ENCODE measurements at regions not wholly inside any gene's neighbourhood (a gene's known extent, or its start where the extent isn't known, plus 50 kb on each side); places are given as distances from the start of the nearest gene placed in this dataset.

DNA sequence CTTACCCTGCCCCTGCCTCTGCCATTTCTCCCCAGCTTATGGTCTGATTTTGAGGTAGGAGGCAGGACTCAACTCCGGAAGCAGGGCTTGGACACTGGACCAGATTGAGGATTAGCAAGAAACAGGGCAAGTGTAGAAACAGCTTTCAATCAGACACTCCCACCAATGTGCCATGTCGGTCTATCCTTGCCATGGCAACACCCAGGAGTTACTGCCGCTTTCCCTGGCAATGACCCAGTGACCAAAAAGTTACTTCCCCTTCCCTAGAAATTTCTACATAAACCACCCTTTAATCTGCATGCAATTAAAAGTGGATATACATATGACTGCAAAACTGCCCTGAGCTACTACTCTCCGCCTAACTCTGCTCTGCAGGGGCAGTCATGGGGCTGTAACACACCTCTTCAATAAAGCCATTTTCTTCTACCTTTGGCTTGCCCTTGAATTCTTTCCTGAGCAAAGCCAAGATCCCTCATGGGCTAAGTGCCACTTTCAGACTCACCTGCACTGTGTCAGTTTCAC lies 156.7 kb downstream of the LPIN1 start:
- ChIA-PET POLR2A (no interaction called here), CTCF (no interaction called here)
- Mint-ChIP-seq H3K27me3 (no peaks in the 10 kb centered on the region), H3K4me3 (no peak overlapping the region), H3K4me1 (ENCODE audit: low read depth) (no peaks in the 10 kb centered on the region), H3K36me3 (no peaks in the 10 kb centered on the region), H3K27ac (no peak overlapping the region), H3K9me3 (no peaks in the 10 kb centered on the region)
- intact Hi-C loops (cut with micrococcal nuclease) = no loop called here
- DNase-seq = no peak

DNA sequence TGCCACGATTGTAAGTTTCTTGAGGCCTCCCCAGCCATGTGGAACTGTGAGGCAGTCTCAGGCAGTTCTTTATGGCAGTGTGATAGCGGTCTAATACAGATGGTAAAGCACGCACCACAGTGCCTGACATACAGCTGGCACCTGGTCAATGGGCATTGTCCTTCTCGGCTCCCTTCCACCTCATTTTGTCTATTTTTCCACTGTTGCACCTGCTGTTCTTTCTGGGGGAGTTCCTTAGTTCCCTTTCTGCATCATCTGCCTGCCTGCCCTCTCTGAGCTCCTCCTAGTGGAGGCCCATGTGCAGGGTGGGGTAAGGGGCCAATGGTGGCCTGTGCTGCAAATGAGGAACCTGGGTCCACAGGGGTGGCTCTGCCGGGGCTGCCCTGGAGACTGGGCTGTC lies 157.6 kb downstream of the LPIN1 start:
- H3K4me1 Mint-ChIP-seq (ENCODE audit: low read depth) = no peaks in the 10 kb centered on the region
- H3K9me3 Mint-ChIP-seq = no peaks in the 10 kb centered on the region
- H3K27me3 Mint-ChIP-seq = no peaks in the 10 kb centered on the region
- no peaks in the 10 kb centered on the region for H3K36me3 Mint-ChIP-seq
- no peak for DNase-seq
- no peak overlapping the region for H3K27ac Mint-ChIP-seq
- H3K4me3 Mint-ChIP-seq = no peak overlapping the region
- intact Hi-C loops (cut with micrococcal nuclease) = no loop called here
- POLR2A ChIA-PET = no interaction called here
- CTCF ChIA-PET = no interaction called here

DNA sequence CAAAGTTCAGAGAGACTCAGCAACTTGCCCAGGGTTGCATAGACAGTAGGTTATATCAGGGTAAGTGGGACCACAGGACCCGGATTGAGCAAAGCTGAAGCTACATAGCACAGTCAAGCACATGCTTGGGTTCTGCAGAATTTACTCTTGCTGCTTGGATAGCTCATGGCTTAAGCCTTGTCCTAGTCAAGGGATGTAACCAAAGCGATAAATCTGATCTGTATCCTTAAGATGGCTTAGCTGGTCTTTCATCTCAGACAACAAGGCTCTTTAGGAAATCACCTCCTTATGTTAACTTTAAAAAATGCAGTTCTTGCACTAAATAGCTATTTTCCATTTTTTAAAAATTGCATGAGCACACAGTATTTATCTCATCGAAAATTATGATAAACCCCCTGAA lies 158.5 kb downstream of the LPIN1 start:
- H3K4me3 Mint-ChIP-seq = no peak overlapping the region
- no peak overlapping the region for H3K27ac Mint-ChIP-seq
- no peaks in the 10 kb centered on the region for H3K4me1 Mint-ChIP-seq (ENCODE audit: low read depth)
- no peaks in the 10 kb centered on the region for H3K27me3 Mint-ChIP-seq
- intact Hi-C loops (cut with micrococcal nuclease) = no loop called here
- H3K9me3 Mint-ChIP-seq = no peaks in the 10 kb centered on the region
- H3K36me3 Mint-ChIP-seq = no peaks in the 10 kb centered on the region
- ChIA-PET CTCF (no interaction called here), POLR2A (no interaction called here)
- DNase-seq = no peak

DNA sequence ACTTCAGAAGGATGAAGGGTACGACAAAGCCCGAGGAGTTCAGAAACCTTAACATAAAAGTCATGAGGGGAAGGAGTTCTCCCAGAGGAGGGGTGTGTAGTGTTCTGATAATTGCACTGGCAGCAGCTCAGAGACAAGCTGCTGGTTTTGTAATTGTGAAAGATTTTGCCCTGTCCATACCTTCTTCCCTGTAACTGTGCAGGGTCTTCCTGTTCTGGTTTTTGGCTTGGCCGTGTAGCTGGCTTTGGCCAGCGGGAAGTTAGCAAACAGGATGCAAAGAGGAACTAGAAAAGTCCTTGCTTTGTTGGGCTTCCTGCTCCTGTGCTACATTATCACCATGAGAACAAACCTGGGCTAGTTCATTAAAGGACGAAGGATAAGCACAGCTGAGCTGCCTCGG lies 160.8 kb downstream of the LPIN1 start:
- H3K27ac Mint-ChIP-seq = no peak overlapping the region
- ChIA-PET CTCF (no interaction called here), POLR2A (no interaction called here)
- no peaks in the 10 kb centered on the region for H3K36me3 Mint-ChIP-seq
- intact Hi-C loops (cut with micrococcal nuclease) = no loop called here
- no peaks in the 10 kb centered on the region for H3K4me1 Mint-ChIP-seq (ENCODE audit: low read depth)
- no peaks in the 10 kb centered on the region for H3K27me3 Mint-ChIP-seq
- DNase-seq = no peak
- H3K4me3 Mint-ChIP-seq = no peak overlapping the region
- H3K9me3 Mint-ChIP-seq = peaks cover 1% of the 10 kb centered on the region

DNA sequence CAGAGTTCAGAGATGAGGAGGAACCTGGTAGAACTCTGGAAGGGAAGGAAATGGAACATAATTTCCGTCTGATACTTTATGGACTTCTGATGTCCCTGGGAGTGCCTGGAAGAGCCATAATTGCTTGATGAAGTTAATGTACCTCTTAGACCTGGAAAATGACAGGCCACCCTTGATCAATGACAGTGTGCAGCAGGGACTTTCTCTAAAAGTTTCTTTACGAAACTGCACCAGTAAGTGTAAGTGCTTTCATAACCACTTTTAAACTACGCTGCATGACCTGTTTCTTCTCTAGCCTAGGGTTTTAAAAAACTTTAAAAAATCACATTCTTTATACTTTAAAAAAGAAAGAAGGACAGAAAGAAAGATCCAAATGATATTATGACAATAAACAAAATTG lies 164.5 kb downstream of the LPIN1 start:
- no peak for DNase-seq
- ChIA-PET POLR2A (no interaction called here), CTCF (no interaction called here)
- Mint-ChIP-seq H3K27me3 (no peaks in the 10 kb centered on the region), H3K27ac (no peak overlapping the region), H3K4me1 (ENCODE audit: low read depth) (no peaks in the 10 kb centered on the region), H3K9me3 (peaks cover 7% of the 10 kb centered on the region), H3K4me3 (no peak overlapping the region), H3K36me3 (no peaks in the 10 kb centered on the region)
- intact Hi-C loops (cut with micrococcal nuclease) = no loop called here

DNA sequence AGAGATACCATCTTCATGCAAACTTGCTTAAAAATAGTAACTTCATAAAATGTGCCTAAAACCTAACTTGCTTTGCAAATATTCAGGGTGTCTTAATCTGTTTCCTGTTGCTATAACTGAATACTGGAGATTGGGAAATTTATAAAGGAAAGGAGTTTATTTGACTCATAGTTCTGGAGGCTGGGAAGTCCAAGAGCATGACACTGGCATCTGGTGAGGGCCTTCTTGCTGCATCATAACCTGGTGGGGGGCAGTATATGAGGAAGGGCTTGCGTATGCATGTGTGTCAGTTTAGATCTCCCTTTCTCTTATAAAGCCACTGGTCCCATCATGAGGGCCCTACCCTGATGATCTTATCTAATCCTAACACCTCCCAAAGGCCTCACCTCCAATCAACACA lies 166.5 kb downstream of the LPIN1 start:
- Mint-ChIP-seq H3K36me3 (no peaks in the 10 kb centered on the region), H3K9me3 (peaks cover 7% of the 10 kb centered on the region), H3K27ac (no peak overlapping the region), H3K4me1 (ENCODE audit: low read depth) (no peaks in the 10 kb centered on the region), H3K4me3 (no peak overlapping the region), H3K27me3 (no peaks in the 10 kb centered on the region)
- no peak for DNase-seq
- POLR2A ChIA-PET = no interaction called here
- CTCF ChIA-PET = no interaction called here
- intact Hi-C loops (cut with micrococcal nuclease) = no loop called here

DNA sequence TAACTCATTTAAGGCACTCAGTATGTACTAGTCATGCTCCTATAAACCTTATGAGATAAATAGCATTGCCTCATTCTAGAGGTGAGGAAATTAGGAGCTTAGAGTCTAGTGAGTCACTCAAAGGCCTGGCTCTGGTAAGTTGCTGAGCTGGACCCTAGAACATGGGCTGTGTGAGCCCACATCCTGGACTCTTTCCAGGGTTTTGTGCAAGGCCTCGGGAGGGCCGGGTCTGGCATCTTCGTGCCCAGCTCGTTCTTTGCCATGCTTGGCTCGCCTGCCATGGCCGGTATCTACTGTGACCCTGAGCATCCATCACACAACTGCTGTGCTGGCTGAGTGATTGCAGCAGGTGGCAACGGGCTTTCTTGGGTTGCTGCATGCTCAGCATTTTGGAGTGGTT lies 168.0 kb downstream of the LPIN1 start:
- POLR2A ChIA-PET = no interaction called here
- no peak overlapping the region for H3K27ac Mint-ChIP-seq
- peaks cover 7% of the 10 kb centered on the region for H3K9me3 Mint-ChIP-seq
- DNase-seq = no peak
- no peaks in the 10 kb centered on the region for H3K36me3 Mint-ChIP-seq
- CTCF ChIA-PET = no interaction called here
- H3K4me1 Mint-ChIP-seq (ENCODE audit: low read depth) = no peaks in the 10 kb centered on the region
- intact Hi-C loops (cut with micrococcal nuclease) = no loop called here
- H3K4me3 Mint-ChIP-seq = no peak overlapping the region
- H3K27me3 Mint-ChIP-seq = no peaks in the 10 kb centered on the region

DNA sequence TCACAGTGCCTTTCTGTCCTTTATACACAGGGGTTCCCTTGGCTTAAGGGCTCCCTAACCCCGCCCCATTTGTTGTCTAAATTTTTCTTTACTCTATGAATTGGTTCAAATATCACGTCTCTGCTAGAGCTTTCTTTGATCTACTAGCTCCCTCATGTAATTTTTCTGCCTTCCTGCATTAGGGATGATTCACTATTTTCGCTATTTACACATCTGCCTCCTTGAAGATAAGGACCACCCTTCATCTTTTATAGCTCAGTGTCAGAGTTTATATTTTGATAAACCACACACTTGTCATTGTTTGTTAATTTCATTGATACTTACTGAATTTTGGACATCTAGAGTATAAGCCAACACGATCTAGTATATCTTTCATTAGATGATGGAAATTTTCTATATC lies 169.2 kb downstream of the LPIN1 start:
- CTCF ChIA-PET = no interaction called here
- intact Hi-C loops (cut with micrococcal nuclease) = no loop called here
- no peaks in the 10 kb centered on the region for H3K27me3 Mint-ChIP-seq
- H3K4me1 Mint-ChIP-seq (ENCODE audit: low read depth) = no peaks in the 10 kb centered on the region
- no peak overlapping the region for H3K27ac Mint-ChIP-seq
- H3K4me3 Mint-ChIP-seq = no peak overlapping the region
- H3K9me3 Mint-ChIP-seq = peaks cover 7% of the 10 kb centered on the region
- POLR2A ChIA-PET = no interaction called here
- no peak for DNase-seq
- H3K36me3 Mint-ChIP-seq = no peaks in the 10 kb centered on the region

DNA sequence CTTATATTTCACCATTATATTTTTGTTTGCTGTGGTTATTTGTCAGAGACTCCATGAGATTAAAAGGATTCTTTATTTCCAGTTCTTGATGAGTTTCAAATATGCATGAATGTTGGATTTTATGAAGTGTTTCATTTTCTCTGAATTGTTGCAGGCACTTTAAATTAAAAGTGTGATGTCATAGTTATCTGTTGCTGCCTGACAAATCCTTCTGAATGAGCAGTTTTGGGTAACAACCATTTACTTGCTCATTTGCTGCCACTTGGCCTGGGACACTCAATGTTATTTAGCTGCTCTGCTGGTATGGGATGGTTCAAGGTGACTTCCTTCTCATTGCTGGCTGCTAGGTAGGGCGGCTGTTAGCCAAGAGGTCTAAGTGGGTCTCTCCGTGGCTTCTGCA lies 173.5 kb downstream of the LPIN1 start:
- Mint-ChIP-seq H3K9me3 (no peaks in the 10 kb centered on the region), H3K4me3 (no peak overlapping the region), H3K36me3 (no peaks in the 10 kb centered on the region), H3K4me1 (ENCODE audit: low read depth) (peaks cover 3% of the 10 kb centered on the region), H3K27ac (no peak overlapping the region), H3K27me3 (peaks cover 3% of the 10 kb centered on the region)
- CTCF ChIA-PET = no interaction called here
- DNase-seq = no peak
- intact Hi-C loops (cut with micrococcal nuclease) = no loop called here
- POLR2A ChIA-PET = no interaction called here

DNA sequence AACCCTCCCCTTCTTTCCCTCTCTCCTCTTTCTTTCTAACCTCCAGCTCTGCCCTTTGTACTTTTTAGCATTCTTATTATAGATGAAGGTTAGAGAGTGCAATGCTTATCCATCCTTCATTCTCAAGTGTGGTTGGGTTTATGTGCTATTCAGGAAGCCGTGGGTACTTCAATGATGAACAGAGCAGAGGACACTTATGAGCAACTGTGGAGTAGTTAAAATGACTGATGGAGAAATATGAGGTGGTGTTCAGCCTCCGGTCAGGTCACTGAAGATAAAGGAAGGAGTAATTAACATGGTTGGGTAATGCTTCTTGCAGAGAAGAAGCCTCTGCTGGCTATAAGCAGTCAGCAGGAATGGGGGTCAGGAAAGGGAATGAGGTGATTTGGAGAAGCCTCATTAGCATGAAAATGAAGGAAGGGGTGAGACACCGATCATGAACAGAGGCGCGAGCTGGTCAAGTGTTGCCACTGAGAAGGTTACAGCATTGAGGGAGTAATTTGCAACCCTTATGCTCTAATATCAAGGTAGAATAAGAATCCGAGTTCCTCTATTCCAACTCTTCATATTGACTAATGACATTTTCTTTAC lies 174.7 kb downstream of the LPIN1 start:
- no peak overlapping the region for H3K27ac Mint-ChIP-seq
- CTCF ChIA-PET = no interaction called here
- intact Hi-C loops (cut with micrococcal nuclease) = no loop called here
- peaks cover 3% of the 10 kb centered on the region for H3K27me3 Mint-ChIP-seq
- peaks cover 3% of the 10 kb centered on the region for H3K4me1 Mint-ChIP-seq (ENCODE audit: low read depth)
- H3K36me3 Mint-ChIP-seq = no peaks in the 10 kb centered on the region
- no peak overlapping the region for H3K4me3 Mint-ChIP-seq
- POLR2A ChIA-PET = no interaction called here
- no peaks in the 10 kb centered on the region for H3K9me3 Mint-ChIP-seq
- DNase-seq = no peak

DNA sequence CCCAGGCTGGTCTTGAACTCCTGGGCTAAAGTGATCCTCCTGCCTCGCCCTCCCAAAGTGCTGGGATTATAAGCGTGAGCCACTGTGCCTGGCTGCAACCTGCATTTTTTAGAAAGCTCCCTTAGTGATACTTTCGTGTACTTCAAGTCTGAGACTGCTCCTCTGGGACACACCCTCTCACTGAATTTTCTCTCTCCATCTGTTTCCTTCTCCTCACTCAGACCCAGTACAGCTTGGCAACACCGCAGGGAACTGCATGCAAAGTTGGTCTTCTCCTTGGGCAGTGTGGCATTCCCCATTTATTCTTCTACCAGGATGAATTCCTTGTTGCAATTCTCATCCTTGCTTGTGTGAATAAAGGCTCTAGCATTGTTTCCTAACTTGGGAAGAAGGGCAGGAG lies 175.9 kb downstream of the LPIN1 start:
- CTCF ChIA-PET = no interaction called here
- intact Hi-C loops (cut with micrococcal nuclease) = no loop called here

DNA sequence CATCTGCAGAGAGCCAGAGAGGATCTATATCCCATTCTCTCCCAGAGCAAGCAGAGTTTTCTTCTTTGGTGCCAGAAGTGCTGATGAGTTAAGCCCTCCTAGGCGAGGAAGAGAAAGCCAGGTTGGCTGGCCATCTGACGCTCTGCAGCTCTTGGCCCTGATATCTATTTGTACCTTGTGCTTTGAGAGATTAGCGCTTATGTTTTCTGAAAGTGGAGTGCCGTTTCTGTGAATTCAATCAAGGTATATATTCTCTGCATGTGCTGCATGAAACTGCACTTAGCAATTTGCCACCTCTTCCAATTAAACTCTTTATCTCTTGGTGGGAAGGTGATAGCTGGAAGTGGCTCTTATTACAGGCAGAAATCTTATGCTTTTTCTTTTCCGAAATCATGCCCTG lies 177.5 kb downstream of the LPIN1 start:
- intact Hi-C loops (cut with micrococcal nuclease) = no loop called here
- DNase-seq = no peak
- ChIA-PET CTCF (no interaction called here), POLR2A (no interaction called here)
- H3K9me3 Mint-ChIP-seq = no peaks in the 10 kb centered on the region
- H3K36me3 Mint-ChIP-seq = no peaks in the 10 kb centered on the region
- H3K4me1 Mint-ChIP-seq (ENCODE audit: low read depth) = peaks cover 3% of the 10 kb centered on the region
- H3K4me3 Mint-ChIP-seq = no peak overlapping the region
- no peak overlapping the region for H3K27ac Mint-ChIP-seq
- peaks cover 5% of the 10 kb centered on the region for H3K27me3 Mint-ChIP-seq

More for the DNA sequence above, 175.9 kb downstream of the LPIN1 start:
- Mint-ChIP-seq H3K9me3 (no peaks in the 10 kb centered on the region), H3K36me3 (no peaks in the 10 kb centered on the region), H3K4me1 (ENCODE audit: low read depth) (peaks cover 3% of the 10 kb centered on the region), H3K27ac (no peak overlapping the region), H3K4me3 (no peak overlapping the region), H3K27me3 (peaks cover 3% of the 10 kb centered on the region)
- no peak for DNase-seq
- POLR2A ChIA-PET = no interaction called here

DNA sequence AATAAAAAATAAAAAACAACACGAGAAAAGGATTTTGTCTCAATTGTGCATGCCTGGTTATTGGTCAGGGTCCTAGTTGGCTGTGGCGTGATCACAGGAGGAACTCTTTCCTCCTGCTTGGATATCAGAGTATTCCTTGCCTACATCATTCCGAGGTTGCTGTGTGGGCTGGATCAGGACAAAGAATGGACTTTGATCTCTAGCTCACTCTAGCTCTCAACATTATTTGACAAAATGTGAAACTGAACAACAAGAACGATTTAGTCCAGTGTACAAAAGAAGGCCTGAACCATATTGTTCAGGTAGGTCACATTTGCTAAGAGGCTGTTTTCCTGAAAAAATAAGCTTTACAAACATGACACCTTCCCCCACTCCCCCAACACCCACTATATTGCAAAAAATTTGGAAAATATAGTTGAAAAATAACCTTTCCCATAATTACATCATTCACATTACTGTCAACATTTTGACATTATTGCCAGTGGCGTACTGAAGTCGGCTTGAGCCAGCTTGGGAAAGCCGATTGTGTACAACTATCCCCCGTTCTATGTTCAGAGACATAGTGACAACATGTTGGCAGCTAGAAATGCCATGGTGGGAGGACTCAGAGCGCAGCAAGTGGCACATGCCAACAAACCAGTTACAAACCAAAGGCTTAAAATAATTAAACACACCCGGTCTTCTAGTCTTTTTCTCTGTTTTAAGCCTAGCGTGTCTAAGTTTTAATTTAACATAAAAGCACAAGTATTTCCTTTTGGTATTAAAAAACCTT lies 179.0 kb downstream of the LPIN1 start:
- ChIA-PET POLR2A (no interaction called here), CTCF (no interaction called here)
- intact Hi-C loops (cut with micrococcal nuclease) = no loop called here
- H3K9me3 Mint-ChIP-seq = no peaks in the 10 kb centered on the region
- no peaks in the 10 kb centered on the region for H3K36me3 Mint-ChIP-seq
- no peak overlapping the region for H3K4me3 Mint-ChIP-seq
- peaks cover 5% of the 10 kb centered on the region for H3K27me3 Mint-ChIP-seq
- DNase-seq = no peak
- peaks cover 7% of the 10 kb centered on the region for H3K4me1 Mint-ChIP-seq (ENCODE audit: low read depth)
- H3K27ac Mint-ChIP-seq = no peak overlapping the region

Measured in activated CD4-positive, alpha-beta memory T cell treated with anti-CD3 and anti-CD28 coated beads for 36 hours (primary cell).